H9 (cell line): ENCODE measurements at regions not wholly inside any gene's neighbourhood (a gene's known extent, or its start where the extent isn't known, plus 50 kb on each side); places are given as distances from the start of the nearest gene placed in this dataset.

ENCODE experiments used
- DNase-seq: peaks from one replicate; pipeline ENCODE4 v3.0.0-alpha.2; 2017
- H2AFZ ChIP-seq: one replicate; pipeline ENCODE4 v1.6.1; 2013; ENCODE audit warnings: mild to moderate bottlenecking, low read length, control low read depth, moderate library complexity
- H2AK5ac ChIP-seq: 2 replicates; pipeline ENCODE4 v1.6.1; 2013; ENCODE audit warnings: low read length, control low read depth, mixed read lengths; ENCODE audit not compliant: insufficient read length
- H2BK120ac ChIP-seq: one replicate; pipeline ENCODE4 v1.6.1; 2013; ENCODE audit warnings: low read depth, mild to moderate bottlenecking, low read length, control low read depth, inconsistent platforms; ENCODE audit not compliant: poor library complexity, severe bottlenecking
- H2BK12ac ChIP-seq: 2 replicates; pipeline ENCODE4 v1.6.1; 2013; ENCODE audit warnings: low read length, control low read depth, mixed read lengths, low read depth; ENCODE audit not compliant: insufficient read length
- H2BK15ac ChIP-seq: 2 replicates; pipeline ENCODE4 v1.6.1; 2013; ENCODE audit warnings: low read depth, low read length, control low read depth
- H2BK20ac ChIP-seq: one replicate; pipeline ENCODE4 v1.6.1; 2013; ENCODE audit warnings: low read depth, mild to moderate bottlenecking, low read length, control low read depth, inconsistent platforms; ENCODE audit not compliant: poor library complexity, severe bottlenecking
- H2BK5ac ChIP-seq: 2 replicates; pipeline ENCODE4 v1.6.1; 2013; ENCODE audit warnings: low read length, control low read depth, mixed read lengths; ENCODE audit not compliant: insufficient read length
- H3K14ac ChIP-seq: 2 replicates; pipeline ENCODE4 v1.6.1; 2013; ENCODE audit warnings: low read length, control low read depth; ENCODE audit not compliant: insufficient read depth
- H3K18ac ChIP-seq: 2 replicates; pipeline ENCODE4 v1.6.1; 2013; ENCODE audit warnings: low read depth, mild to moderate bottlenecking, mixed read lengths, low read length, control low read depth; ENCODE audit not compliant: insufficient read length
- H3K23ac ChIP-seq: 2 replicates; pipeline ENCODE4 v1.6.1; 2013; ENCODE audit warnings: low read length, control low read depth, mixed read lengths, low read depth; ENCODE audit not compliant: insufficient read length
- H3K23me2 ChIP-seq: 2 replicates; pipeline ENCODE4 v1.6.1; 2013; ENCODE audit warnings: low read depth, mild to moderate bottlenecking, mixed read lengths, low read length, control low read depth; ENCODE audit not compliant: insufficient read length, poor library complexity, severe bottlenecking
- H3K27ac ChIP-seq: 2 replicates; pipeline ENCODE4 v1.5.1; 2013; ENCODE audit warnings: low read length, control low read depth, mixed read lengths, low read depth; ENCODE audit not compliant: insufficient read length
- H3K27me3 ChIP-seq: 2 replicates; pipeline ENCODE4 v1.6.1; 2013; ENCODE audit warnings: low read length, control low read depth, inconsistent platforms; ENCODE audit not compliant: insufficient read depth
- H3K4ac ChIP-seq: 2 replicates; pipeline ENCODE4 v1.6.1; 2013; ENCODE audit warnings: low read depth, mild to moderate bottlenecking, control low read depth, inconsistent platforms, low read length, moderate library complexity
- H3K4me1 ChIP-seq: 2 replicates; pipeline ENCODE4 v1.6.1; 2013; ENCODE audit warnings: low read length, control low read depth, inconsistent platforms; ENCODE audit not compliant: insufficient read depth
- H3K4me2 ChIP-seq: 2 replicates; pipeline ENCODE4 v1.6.1; 2013; ENCODE audit warnings: low read length, control low read depth, mixed read lengths; ENCODE audit not compliant: insufficient read length, insufficient read depth
- H3K56ac ChIP-seq: 2 replicates; pipeline ENCODE4 v1.6.1; 2013; ENCODE audit warnings: low read depth, mild to moderate bottlenecking, mixed read lengths, low read length, control low read depth; ENCODE audit not compliant: insufficient read length
- H3K79me1 ChIP-seq: 2 replicates; pipeline ENCODE4 v1.6.1; 2013; ENCODE audit warnings: low read depth, mild to moderate bottlenecking, moderate library complexity, low read length, control low read depth, inconsistent platforms; ENCODE audit not compliant: insufficient read depth, poor library complexity, severe bottlenecking
- H3K79me2 ChIP-seq: 2 replicates; pipeline ENCODE4 v1.6.1; 2013; ENCODE audit warnings: low read length, control low read depth, inconsistent platforms; ENCODE audit not compliant: insufficient read depth
- H3K9ac ChIP-seq: 2 replicates; pipeline ENCODE4 v1.6.1; 2013; ENCODE audit warnings: low read length, control low read depth, mixed read lengths; ENCODE audit not compliant: insufficient read length; ENCODE audit errors: extremely low read depth
- H3K9me3 ChIP-seq: one replicate; pipeline ENCODE4 v1.6.1; 2013; ENCODE audit warnings: low read depth, low read length, inconsistent platforms; ENCODE audit not compliant: control insufficient read depth
- H3T11ph ChIP-seq: one replicate; pipeline ENCODE4 v1.6.1; 2013; ENCODE audit warnings: mild to moderate bottlenecking, low read length, control low read depth, inconsistent platforms
- H4K20me1 ChIP-seq: one replicate; pipeline ENCODE4 v1.6.1; 2013; ENCODE audit not compliant: control insufficient read depth, insufficient read length, insufficient read depth
- H4K5ac ChIP-seq: 2 replicates; pipeline ENCODE4 v1.6.1; 2013; ENCODE audit warnings: low read depth, mild to moderate bottlenecking, mixed read lengths, low read length, control low read depth; ENCODE audit not compliant: insufficient read length
- H4K8ac ChIP-seq: replicated peaks from 2 replicates; pipeline ENCODE4 v1.6.1; 2013; ENCODE audit warnings: low read length, control low read depth, mixed read lengths, low read depth; ENCODE audit not compliant: insufficient read length
- H4K91ac ChIP-seq: 2 replicates; pipeline ENCODE4 v1.6.1; 2013; ENCODE audit warnings: low read depth, mild to moderate bottlenecking, moderate library complexity, mixed read lengths, low read length, control low read depth; ENCODE audit not compliant: insufficient read length
- H3K27ac Mint-ChIP-seq, 3 experiments: 2 replicates in 2 of 3; 3 replicates in 1 of 3; pipeline ENCODE4 v1.8.0; 2020 to 2021; ENCODE audit warnings: mixed read lengths in 3 of 3, mild to moderate bottlenecking in 1 of 3, moderate library complexity in 1 of 3
- H3K27me3 Mint-ChIP-seq: 2 replicates; pipeline ENCODE4 v1.8.0; 2021; ENCODE audit warnings: low read depth, mild to moderate bottlenecking, moderate library complexity, mixed read lengths
- H3K36me3 Mint-ChIP-seq, 3 experiments: 2 replicates in 2 of 3; 3 replicates in 1 of 3; pipeline ENCODE4 v1.8.0; 2020 to 2021; ENCODE audit warnings: low read depth in 3 of 3, mixed read lengths in 3 of 3; ENCODE audit not compliant: insufficient read depth in 1 of 3
- H3K4me1 Mint-ChIP-seq, 2 experiments: 2 replicates each; pipeline ENCODE4 v1.8.0; 2020; ENCODE audit warnings: mixed read lengths in 2 of 2
- H3K4me3 Mint-ChIP-seq, 2 experiments: 2 replicates in 1 of 2; 3 replicates in 1 of 2; pipeline ENCODE4 v1.8.0; 2020 to 2021; ENCODE audit warnings: mild to moderate bottlenecking in 2 of 2, mixed read lengths in 2 of 2, moderate library complexity in 1 of 2
- H3K9me3 Mint-ChIP-seq, 2 experiments: 2 replicates in 1 of 2; 3 replicates in 1 of 2; pipeline ENCODE4 v1.8.0; 2020; ENCODE audit warnings: mild to moderate bottlenecking in 2 of 2, mixed read lengths in 2 of 2, moderate library complexity in 1 of 2
- CTCF ChIP-seq: fragments of 200-600 bp; sonication (generic); conservative IDR thresholded peaks from 3 replicates; pipeline ENCODE4 v1.8.0; 2021; ENCODE audit warnings: antibody characterized with exemption, mild to moderate bottlenecking
- WGBS: extraction: QIAGEN DNeasy Blood & Tissue Kit; methylation state at CpG from one replicate; pipeline ENCODE4 v1.1.7; 2013; ENCODE audit warnings: missing lambda C conversion rate, low lambda C conversion rate, mixed read lengths; ENCODE audit not compliant: insufficient read length; ENCODE audit errors: extremely low coverage; 5-methylcytosine and 5-hydroxymethylcytosine counted together

- H2BK20ac ChIP-seq: no peak overlapping the region
- no peak overlapping the region for H3K23ac ChIP-seq
- no peaks in the 10 kb centered on the region for H4K20me1 ChIP-seq
- H4K91ac ChIP-seq: no peak overlapping the region
- no peak overlapping the region for H3K18ac ChIP-seq
- no peak overlapping the region for H3K9ac ChIP-seq
- H3K4me2 ChIP-seq: no peak overlapping the region
- H2BK12ac ChIP-seq: no peak overlapping the region
- no peaks in the 10 kb centered on the region for H3K23me2 ChIP-seq
- no peak overlapping the region for H3K27ac Mint-ChIP-seq
- no peak for DNase-seq
- no peak overlapping the region for H3T11ph ChIP-seq
- no CpG with 5 or more reads among the region's 4 CpGs for WGBS
- no peaks in the 10 kb centered on the region for H3K4me1 ChIP-seq
- H2BK15ac ChIP-seq: no peak overlapping the region
- no peak overlapping the region for H2BK5ac ChIP-seq
- no peaks in the 10 kb centered on the region for H3K27me3 ChIP-seq
- no peak overlapping the region for H4K5ac ChIP-seq
- peaks cover 2% of the 10 kb centered on the region; the same call in 1 of the 2 replicates for H3K27me3 Mint-ChIP-seq
- H3K79me2 ChIP-seq: no peaks in the 10 kb centered on the region
- H3K4ac ChIP-seq: no peak overlapping the region
- H3K27ac ChIP-seq: no peak overlapping the region
- no peaks in the 10 kb centered on the region for H3K79me1 ChIP-seq
- no peak overlapping the region for H4K8ac ChIP-seq
- no peak for TF ChIP-seq CTCF
- no peaks in the 10 kb centered on the region; a peak in 1 of 7 replicates for H3K36me3 Mint-ChIP-seq
- H2AK5ac ChIP-seq: no peak overlapping the region
- no peak overlapping the region for H2BK120ac ChIP-seq
- no peaks in the 10 kb centered on the region for H3K9me3 ChIP-seq
- no peak overlapping the region for H3K56ac ChIP-seq
- H2AFZ ChIP-seq: no peak overlapping the region
- H3K4me1 Mint-ChIP-seq: peaks cover 3% of the 10 kb centered on the region in 2 experiments; a peak in 2 of 4 replicates
- H3K14ac ChIP-seq: no peak overlapping the region
- no peak overlapping the region for H3K4me3 Mint-ChIP-seq
- H3K9me3 Mint-ChIP-seq: no peaks in the 10 kb centered on the region; a peak in 1 of 5 replicates
These were observed 152.5 kb upstream of the ZNF32 start for GRCh38 chr10:43801140-43801539.
